B cell (primary cell): ENCODE measurements at regions not wholly inside any gene's neighbourhood (a gene's known extent, or its start where the extent isn't known, plus 50 kb on each side); places are given as distances from the start of the nearest gene placed in this dataset.

Experiments
- ATAC-seq: fragments of 200-7000 bp; cut with Tn5 transposase; one replicate; pipeline ENCODE4 v1.10.0; 2021; ENCODE audit warnings: low read depth, mild to moderate bottlenecking, moderate number of reproducible peaks, moderate library complexity
- CTCF ChIA-PET: fragments of 350-600 bp; sonication (Branson Sonifier 250); formaldehyde crosslinking; loops from one replicate; lab custom pipeline; 2021; ENCODE audit warnings: antibody characterized with exemption, inconsistent platforms; lab: Charles Lee
- POLR2A ChIA-PET: fragments of 350-600 bp; sonication (Branson Sonifier 250); formaldehyde crosslinking; loops from one replicate; lab custom pipeline; 2021; ENCODE audit warnings: antibody characterized with exemption; lab: Charles Lee
- DNase-seq: peaks from one replicate; pipeline ENCODE4 v3.0.0; 2013
- H2AFZ ChIP-seq: 2 replicates; pipeline ENCODE4 v1.6.1; 2012; ENCODE audit warnings: mild to moderate bottlenecking, low read depth, low read length; ENCODE audit not compliant: insufficient read depth, poor library complexity, severe bottlenecking
- H3K27ac ChIP-seq, 2 donors: 1 replicate in 1 of 2; 2 replicates in 1 of 2; pipeline ENCODE4 v1.5.1; 2012 to 2013; ENCODE audit warnings: low read length in 2 of 2, mild to moderate bottlenecking in 2 of 2, moderate library complexity in 1 of 2
- H3K27me3 ChIP-seq, 4 experiments: fragments of 200-600 bp in 1 of 4; sonication (generic) in 1 of 4; replicated peaks in 1 of 4; 1 replicate in 2 of 4; 2 replicates in 2 of 4; pipeline versions ENCODE4 v1.6.1 to v1.7.0; 2013 to 2016; ENCODE audit warnings: low read length in 3 of 4, mild to moderate bottlenecking in 2 of 4, mixed read lengths in 1 of 4, moderate library complexity in 1 of 4; ENCODE audit not compliant: insufficient read depth in 4 of 4, control insufficient read depth in 3 of 4; ENCODE audit errors: control extremely low read depth in 1 of 4
- H3K36me3 ChIP-seq, 2 experiments: replicated peaks in 1 of 2; 1 replicate in 1 of 2; 2 replicates in 1 of 2; pipeline versions ENCODE4 v1.6.1 to v1.7.1; 2013; ENCODE audit warnings: low read length in 1 of 2; ENCODE audit not compliant: insufficient read depth in 2 of 2, control insufficient read depth in 1 of 2; ENCODE audit errors: control extremely low read depth in 1 of 2, extremely low read depth in 1 of 2
- H3K4me1 ChIP-seq, 2 donors: fragments of 200-600 bp in 1 of 2; sonication (generic) in 1 of 2; 1 replicate in 1 of 2; 2 replicates in 1 of 2; pipeline versions ENCODE4 v1.5.1 to v1.6.1; 2013 to 2017; ENCODE audit warnings: low read length in 2 of 2; ENCODE audit not compliant: control insufficient read depth in 2 of 2, insufficient read depth in 2 of 2
- H3K4me2 ChIP-seq: replicated peaks from 2 replicates; pipeline ENCODE3; 2012; ENCODE audit warnings: mild to moderate bottlenecking, low read depth, low read length; ENCODE audit not compliant: poor library complexity, severe bottlenecking
- H3K4me3 ChIP-seq, 5 experiments: fragments of 200-600 bp in 1 of 5; sonication (generic) in 1 of 5; 1 replicate in 3 of 5; 2 replicates in 2 of 5; pipeline versions ENCODE4 v1.5.1 to v1.7.0; 2011 to 2016; ENCODE audit warnings: low read length in 4 of 5, mild to moderate bottlenecking in 4 of 5, low read depth in 2 of 5, control low read depth in 1 of 5, moderate library complexity in 1 of 5; ENCODE audit not compliant: insufficient read depth in 1 of 5; ENCODE audit errors: control extremely low read depth in 1 of 5, extremely low read depth in 1 of 5
- H3K79me2 ChIP-seq: fragments of 200-600 bp; sonication (generic); one replicate; pipeline ENCODE4 v1.6.0; 2016; ENCODE audit warnings: low read length; ENCODE audit not compliant: control insufficient read depth, insufficient read depth
- H3K9ac ChIP-seq: fragments of 200-600 bp; sonication (generic); 2 replicates; pipeline ENCODE4 v1.6.1; 2017; ENCODE audit warnings: mild to moderate bottlenecking, low read length, moderate library complexity
- H3K9me3 ChIP-seq, 3 donors: one replicate each; pipeline versions ENCODE4 v1.6.1 to v1.7.1; 2013; ENCODE audit warnings: low read length in 2 of 3; ENCODE audit not compliant: control insufficient read depth in 2 of 3, insufficient read depth in 1 of 3; ENCODE audit errors: control extremely low read depth in 1 of 3
- H4K20me1 ChIP-seq: 2 replicates; pipeline ENCODE4 v1.6.0; 2012; ENCODE audit warnings: mild to moderate bottlenecking, low read length; ENCODE audit not compliant: insufficient read depth, control insufficient read depth, poor library complexity, severe bottlenecking
- H3K27ac Mint-ChIP-seq: one replicate; pipeline ENCODE4 v1.8.0; 2021; ENCODE audit warnings: mixed read lengths
- H3K27me3 Mint-ChIP-seq: one replicate; pipeline ENCODE4 v1.8.0; 2021; ENCODE audit warnings: mixed read lengths
- H3K4me1 Mint-ChIP-seq: one replicate; pipeline ENCODE4 v1.8.0; 2021; ENCODE audit warnings: mixed read lengths
- H3K4me3 Mint-ChIP-seq: one replicate; pipeline ENCODE4 v1.8.0; 2021; ENCODE audit warnings: mixed read lengths
- H3K9me3 Mint-ChIP-seq: one replicate; pipeline ENCODE4 v1.8.0; 2022; ENCODE audit warnings: mixed read lengths; ENCODE audit not compliant: insufficient read depth
- CTCF ChIP-seq: fragments of 200-600 bp; IDR thresholded peaks from one replicate; pipeline ENCODE4 v1.8.0; 2022; ENCODE audit warnings: antibody characterized with exemption, mild to moderate bottlenecking
- EZH2 ChIP-seq: IDR thresholded peaks from 2 replicates; pipeline ENCODE4 v1.6.1; 2012; ENCODE audit warnings: borderline replicate concordance, low read depth, mild to moderate bottlenecking, moderate library complexity, low read length; ENCODE audit not compliant: insufficient read depth, poor library complexity, severe bottlenecking
- WGBS: methylation state at CpG from one replicate; pipeline ENCODE4 v1.1.5; 2013; ENCODE audit warnings: missing lambda C conversion rate; ENCODE audit not compliant: insufficient coverage; 5-methylcytosine and 5-hydroxymethylcytosine counted together
- intact Hi-C: fragments of 100-400 bp; cut with micrococcal nuclease; formaldehyde crosslinking; loops from one replicate; pipeline ENCODE4 v1.10.0; 2022

- Histone ChIP-seq H3K4me3 (no peak overlapping the region), H3K27ac (no peak overlapping the region), H2AFZ (no peak overlapping the region), H3K4me1 (no peaks in the 10 kb centered on the region), H3K36me3 (no peaks in the 10 kb centered on the region), H4K20me1 (no peaks in the 10 kb centered on the region), H3K9ac (no peak overlapping the region), H3K27me3 (no peaks in the 10 kb centered on the region), H3K9me3 (no peaks in the 10 kb centered on the region), H3K79me2 (no peaks in the 10 kb centered on the region), H3K4me2 (no peak overlapping the region)
- intact Hi-C loops = no loop called here
- H3K4me3 Mint-ChIP-seq = no peak overlapping the region
- ATAC-seq = no peak
- CTCF ChIA-PET = no interaction called here
- WGBS = 60% methylated on average over 2 of the region's 5 CpGs
- no peaks in the 10 kb centered on the region for H3K9me3 Mint-ChIP-seq
- peaks cover 9% of the 10 kb centered on the region for H3K27me3 Mint-ChIP-seq
- no peak for DNase-seq
- H3K27ac Mint-ChIP-seq = no peak overlapping the region
- POLR2A ChIA-PET = no interaction called here
- no peaks in the 10 kb centered on the region for H3K4me1 Mint-ChIP-seq
- no peak for TF ChIP-seq CTCF
- TF ChIP-seq EZH2 = no peak
Measured at GRCh38 chr5:111572561-111572960, 60.2 kb upstream of the STARD4 start.

GRCh38 chr5:111563031-111563822, 50.9 kb upstream of the STARD4 start:
- Mint-ChIP-seq H3K4me3 (no peak overlapping the region), H3K9me3 (peaks cover 4% of the 10 kb centered on the region), H3K27ac (no peak overlapping the region), H3K27me3 (peaks cover 22% of the 10 kb centered on the region), H3K4me1 (no peaks in the 10 kb centered on the region)
- H3K36me3 ChIP-seq = no peaks in the 10 kb centered on the region
- no peaks in the 10 kb centered on the region for H4K20me1 ChIP-seq
- 46% methylated on average over 5 of the region's 6 CpGs for WGBS
- no peaks in the 10 kb centered on the region for H3K79me2 ChIP-seq
- H3K4me1 ChIP-seq = no peaks in the 10 kb centered on the region
- TF ChIP-seq CTCF (no peak), EZH2 (no peak)
- H3K4me2 ChIP-seq = no peak overlapping the region
- no peak overlapping the region for H2AFZ ChIP-seq
- H3K9me3 ChIP-seq = no peaks in the 10 kb centered on the region
- no peaks in the 10 kb centered on the region for H3K27me3 ChIP-seq
- H3K9ac ChIP-seq = no peak overlapping the region
- no peak overlapping the region for H3K4me3 ChIP-seq
- no peak overlapping the region for H3K27ac ChIP-seq
- ATAC-seq (no peak), DNase-seq (no peak)
- intact Hi-C loops = no loop called here
- ChIA-PET POLR2A (no interaction called here), CTCF (interaction anchor here (1.1 to 1.4 kb wide), 2 partner anchors 13 to 19 kb away, joined by 3 to 5 read pairs; no protein-coding TSS in a partner anchor)
